K562 (cell line): ENCODE measurements at regions not wholly inside any gene's neighbourhood (a gene's known extent, or its start where the extent isn't known, plus 50 kb on each side); places are given as distances from the start of the nearest gene placed in this dataset.

Experiments
- ELK1 ChIP-seq: sonication (generic); formaldehyde crosslinking; IDR thresholded peaks from 2 replicates; pipeline ENCODE4 v1.8.1; 2022; ENCODE audit warnings: missing genetic modification reagents
- KLF1 ChIP-seq: fragments of 450-650 bp; IDR thresholded peaks from 2 replicates; pipeline ENCODE4 v1.6.1; 2016; ENCODE audit warnings: missing genetic modification characterization, missing compliant biosample characterization
- NFXL1 ChIP-seq: fragments of 450-650 bp; formaldehyde crosslinking; IDR thresholded peaks from 2 replicates; pipeline ENCODE4 v1.4.0; 2021; ENCODE audit warnings: mild to moderate bottlenecking
- NR4A1 ChIP-seq, 2 experiments: fragments of 250-450 bp in 1 of 2; fragments of 450-650 bp in 1 of 2; sonication (Bioruptor Pico) in 1 of 2; IDR thresholded peaks; 2 replicates each; pipeline versions ENCODE4 v1.4.0 to v1.6.1; 2016 to 2020; ENCODE audit warnings: mild to moderate bottlenecking in 2 of 2, missing compliant biosample characterization in 1 of 2, missing genetic modification characterization in 1 of 2, moderate library complexity in 1 of 2
- THRAP3 ChIP-seq: fragments of 450-650 bp; IDR thresholded peaks from 2 replicates; pipeline ENCODE4 v1.6.1; 2016; ENCODE audit warnings: mild to moderate bottlenecking, inconsistent platforms, borderline replicate concordance
- UBTF ChIP-seq, 2 experiments: IDR thresholded peaks; 2 replicates each; pipeline ENCODE4 v1.6.1; 2012; ENCODE audit warnings: improper control_type of control experiment in 2 of 2, low read depth in 2 of 2, low read length in 2 of 2, borderline replicate concordance in 1 of 2
- TF ChIP-seq, protein P1 (sequence below): fragments of 250-450 bp; sonication (Bioruptor Pico); IDR thresholded peaks from 2 replicates; pipeline ENCODE4 v1.8.0; 2021; ENCODE audit warnings: mild to moderate bottlenecking, moderate library complexity
- TF ChIP-seq, protein P2 (sequence below): sonication (generic); formaldehyde crosslinking; IDR thresholded peaks from 2 replicates; pipeline ENCODE4 v1.8.0; 2023; ENCODE audit warnings: mild to moderate bottlenecking, missing genetic modification reagents

DNA sequence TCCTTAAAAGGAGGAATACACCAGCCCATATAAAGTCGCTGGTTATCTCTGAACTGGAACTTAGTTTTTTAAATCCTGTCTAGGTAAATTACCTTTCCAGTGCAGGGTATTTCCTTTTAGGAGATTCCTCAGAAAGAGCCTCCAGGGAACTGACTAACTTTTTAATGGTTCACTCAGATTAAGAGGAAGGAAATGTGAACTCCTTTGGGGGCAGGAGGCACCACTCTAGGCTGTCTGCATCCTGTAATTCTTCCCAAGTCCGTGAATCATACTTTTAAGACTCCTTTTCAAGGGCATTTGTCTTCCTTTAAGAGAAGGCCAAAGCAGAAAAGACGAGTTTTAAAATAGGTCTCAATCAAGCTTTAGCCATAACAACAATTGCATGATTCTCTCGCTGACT, 871.2 kb upstream of the NR2F2 start (continued):
- TF ChIP-seq UBTF (IDR thresholded peaks at IDR 0.05; ENCODE audit: borderline replicate concordance in 1 of 2, low read depth in 2 of 2, low read length in 2 of 2) (no peak), ELK1 (no peak), NFXL1 (CRISPR knock-in tag) (no peak), KLF1 (no peak), THRAP3 (no peak), NR4A1 (CRISPR knock-in tag; IDR thresholded peaks at IDR 0.05) (no peak), NR4A1 (tag; IDR thresholded peaks at IDR 0.05) (no peak)
- TF ChIP-seq, protein P1, sequence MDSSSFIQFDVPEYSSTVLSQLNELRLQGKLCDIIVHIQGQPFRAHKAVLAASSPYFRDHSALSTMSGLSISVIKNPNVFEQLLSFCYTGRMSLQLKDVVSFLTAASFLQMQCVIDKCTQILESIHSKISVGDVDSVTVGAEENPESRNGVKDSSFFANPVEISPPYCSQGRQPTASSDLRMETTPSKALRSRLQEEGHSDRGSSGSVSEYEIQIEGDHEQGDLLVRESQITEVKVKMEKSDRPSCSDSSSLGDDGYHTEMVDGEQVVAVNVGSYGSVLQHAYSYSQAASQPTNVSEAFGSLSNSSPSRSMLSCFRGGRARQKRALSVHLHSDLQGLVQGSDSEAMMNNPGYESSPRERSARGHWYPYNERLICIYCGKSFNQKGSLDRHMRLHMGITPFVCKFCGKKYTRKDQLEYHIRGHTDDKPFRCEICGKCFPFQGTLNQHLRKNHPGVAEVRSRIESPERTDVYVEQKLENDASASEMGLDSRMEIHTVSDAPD (CRISPR knock-in tag), result no peak
- TF ChIP-seq, protein P2, sequence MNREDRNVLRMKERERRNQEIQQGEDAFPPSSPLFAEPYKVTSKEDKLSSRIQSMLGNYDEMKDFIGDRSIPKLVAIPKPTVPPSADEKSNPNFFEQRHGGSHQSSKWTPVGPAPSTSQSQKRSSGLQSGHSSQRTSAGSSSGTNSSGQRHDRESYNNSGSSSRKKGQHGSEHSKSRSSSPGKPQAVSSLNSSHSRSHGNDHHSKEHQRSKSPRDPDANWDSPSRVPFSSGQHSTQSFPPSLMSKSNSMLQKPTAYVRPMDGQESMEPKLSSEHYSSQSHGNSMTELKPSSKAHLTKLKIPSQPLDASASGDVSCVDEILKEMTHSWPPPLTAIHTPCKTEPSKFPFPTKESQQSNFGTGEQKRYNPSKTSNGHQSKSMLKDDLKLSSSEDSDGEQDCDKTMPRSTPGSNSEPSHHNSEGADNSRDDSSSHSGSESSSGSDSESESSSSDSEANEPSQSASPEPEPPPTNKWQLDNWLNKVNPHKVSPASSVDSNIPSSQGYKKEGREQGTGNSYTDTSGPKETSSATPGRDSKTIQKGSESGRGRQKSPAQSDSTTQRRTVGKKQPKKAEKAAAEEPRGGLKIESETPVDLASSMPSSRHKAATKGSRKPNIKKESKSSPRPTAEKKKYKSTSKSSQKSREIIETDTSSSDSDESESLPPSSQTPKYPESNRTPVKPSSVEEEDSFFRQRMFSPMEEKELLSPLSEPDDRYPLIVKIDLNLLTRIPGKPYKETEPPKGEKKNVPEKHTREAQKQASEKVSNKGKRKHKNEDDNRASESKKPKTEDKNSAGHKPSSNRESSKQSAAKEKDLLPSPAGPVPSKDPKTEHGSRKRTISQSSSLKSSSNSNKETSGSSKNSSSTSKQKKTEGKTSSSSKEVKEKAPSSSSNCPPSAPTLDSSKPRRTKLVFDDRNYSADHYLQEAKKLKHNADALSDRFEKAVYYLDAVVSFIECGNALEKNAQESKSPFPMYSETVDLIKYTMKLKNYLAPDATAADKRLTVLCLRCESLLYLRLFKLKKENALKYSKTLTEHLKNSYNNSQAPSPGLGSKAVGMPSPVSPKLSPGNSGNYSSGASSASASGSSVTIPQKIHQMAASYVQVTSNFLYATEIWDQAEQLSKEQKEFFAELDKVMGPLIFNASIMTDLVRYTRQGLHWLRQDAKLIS (CRISPR knock-in tag), result no peak
- TF ChIP-seq, all 486 proteins: peak for 0
